ENCODE measurements at regions not wholly inside any gene's neighbourhood (a gene's known extent, or its start where the extent isn't known, plus 50 kb on each side); places are given as distances from the start of the nearest gene placed in this dataset.

GRCh38 chr10:120729547-120729946 lies 121.6 kb upstream of the WDR11 start:
- Histone ChIP-seq H3K4me1 (replicated peaks in 1 of 2; ENCODE audit: control insufficient read depth in 2 of 2, insufficient read depth in 2 of 2, low read length in 2 of 2) (no peaks in the 10 kb centered on the region), H3K9me3 (replicated peaks; ENCODE audit: control insufficient read depth, insufficient read depth, low read depth, low read length) (no peaks in the 10 kb centered on the region), H4K20me1 (replicated peaks; ENCODE audit: control insufficient read depth, insufficient read depth, low read length) (no peaks in the 10 kb centered on the region), H2AFZ (ENCODE audit: low read depth, low read length) (no peak overlapping the region), H3K9me1 (ENCODE audit: control insufficient read depth, insufficient read depth, low read length) (no peaks in the 10 kb centered on the region), H3K4me3 (no peak overlapping the region), H3K79me2 (ENCODE audit: control insufficient read depth, insufficient read depth, low read length) (no peaks in the 10 kb centered on the region), H3K36me3 (ENCODE audit: control insufficient read depth, insufficient read depth, low read length) (no peaks in the 10 kb centered on the region), H3K9ac (ENCODE audit: insufficient read depth in 1 of 2, low read depth in 2 of 2, low read length in 2 of 2) (no peak overlapping the region), H3K27ac (ENCODE audit: extremely low read depth, low read depth, low read length) (no peak overlapping the region), H3K27me3 (ENCODE audit: control insufficient read depth in 2 of 2, insufficient read depth in 2 of 2, low read length in 2 of 2) (no peaks in the 10 kb centered on the region), H3K4me2 (ENCODE audit: insufficient read depth, low read length) (no peak overlapping the region)
- intact Hi-C loops (cut with micrococcal nuclease) (no loop called here), in situ Hi-C loops (cut with MboI) (no loop called here)
- no peak for ATAC-seq
- no peak for DNase-seq (ENCODE audit: extremely low read depth in 1 of 4, low spot score in 3 of 4)
- FAIRE-seq: no peak
- CTCF ChIA-PET (ENCODE audit: low intra/inter-chr PET ratio): no interaction called here
- POLR2A ChIA-PET: no interaction called here
- 0% methylated on average over 1 of the region's 1 CpG for WGBS (ENCODE audit: insufficient coverage, low coverage, missing lambda C conversion rate)
- no TSS peak for BruUV-seq (replicated peaks)
- TF ChIP-seq NFE2L1 (tag; IDR thresholded peaks at IDR 0.05; ENCODE audit: borderline replicate concordance, low read depth) (no peak), DIDO1 (tag; IDR thresholded peaks at IDR 0.05; ENCODE audit: low read depth) (no peak), TCFL5 (CRISPR knock-in tag; conservative IDR thresholded peaks at IDR 0.05) (no peak), ZNF133 (CRISPR knock-in tag; IDR thresholded peaks at IDR 0.05) (no peak), STAG1 (CRISPR knock-in tag; IDR thresholded peaks at IDR 0.05; ENCODE audit: borderline replicate concordance) (no peak), TAF15 (IDR thresholded peaks at IDR 0.05; ENCODE audit: low read depth, low read length) (no peak), PATZ1 (CRISPR knock-in tag; IDR thresholded peaks at IDR 0.05; ENCODE audit: borderline replicate concordance) (no peak), SREBF1 (IDR thresholded peaks at IDR 0.05; ENCODE audit: borderline replicate concordance, low read depth, low read length) (no peak), ARID3A (IDR thresholded peaks at IDR 0.05; ENCODE audit: borderline replicate concordance, low read depth, low read length) (no peak), ZNF589 (CRISPR knock-in tag; IDR thresholded peaks at IDR 0.05; ENCODE audit: low read depth) (no peak), ZNF124 (CRISPR knock-in tag; IDR thresholded peaks at IDR 0.05) (no peak), ZNF778 (CRISPR knock-in tag; IDR thresholded peaks at IDR 0.05) (no peak), MCM3 (IDR thresholded peaks at IDR 0.05) (no peak), CEBPZ (IDR thresholded peaks at IDR 0.05; ENCODE audit: borderline replicate concordance, low read depth, low read length) (no peak)
- TF ChIP-seq, protein P1, sequence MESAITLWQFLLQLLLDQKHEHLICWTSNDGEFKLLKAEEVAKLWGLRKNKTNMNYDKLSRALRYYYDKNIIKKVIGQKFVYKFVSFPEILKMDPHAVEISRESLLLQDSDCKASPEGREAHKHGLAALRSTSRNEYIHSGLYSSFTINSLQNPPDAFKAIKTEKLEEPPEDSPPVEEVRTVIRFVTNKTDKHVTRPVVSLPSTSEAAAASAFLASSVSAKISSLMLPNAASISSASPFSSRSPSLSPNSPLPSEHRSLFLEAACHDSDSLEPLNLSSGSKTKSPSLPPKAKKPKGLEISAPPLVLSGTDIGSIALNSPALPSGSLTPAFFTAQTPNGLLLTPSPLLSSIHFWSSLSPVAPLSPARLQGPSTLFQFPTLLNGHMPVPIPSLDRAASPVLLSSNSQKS (CRISPR knock-in tag; IDR thresholded peaks at IDR 0.05): no peak
- TF ChIP-seq, protein P2, sequence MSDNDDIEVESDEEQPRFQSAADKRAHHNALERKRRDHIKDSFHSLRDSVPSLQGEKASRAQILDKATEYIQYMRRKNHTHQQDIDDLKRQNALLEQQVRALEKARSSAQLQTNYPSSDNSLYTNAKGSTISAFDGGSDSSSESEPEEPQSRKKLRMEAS (CRISPR knock-in tag; IDR thresholded peaks at IDR 0.05): no peak
